ENCODE measurements at regions not wholly inside any gene's neighbourhood (a gene's known extent, or its start where the extent isn't known, plus 50 kb on each side); places are given as distances from the start of the nearest gene placed in this dataset.

GRCh38 chr2:176461809-176462670, 192.8 kb downstream of the MTX2 start:
- no peaks in the 10 kb centered on the region for H3K36me3 ChIP-seq (ENCODE audit: low read depth, low read length)
- TF ChIP-seq EZH2phosphoT487 (IDR thresholded peaks at IDR 0.05; ENCODE audit: borderline replicate concordance, low read length) (no peak), CTCF (conservative IDR thresholded peaks at IDR 0.05; ENCODE audit: low read depth, low read length) (no peak), EZH2 (IDR thresholded peaks at IDR 0.05; ENCODE audit: low read length, unreplicated experiment) (no peak)
- ChIA-PET POLR2A (ENCODE audit: unreplicated experiment) (no interaction called here), CTCF (interaction anchor here (0.5 to 0.7 kb wide), 2 partner anchors 92 to 322 kb away, joined by 3 to 6 read pairs; no protein-coding TSS in a partner anchor)
- no peaks in the 10 kb centered on the region for H3F3A ChIP-seq (ENCODE audit: low read length, unreplicated experiment)
- BruUV-seq (replicated peaks): no TSS peak
- H4K20me1 ChIP-seq (ENCODE audit: low read length): no peaks in the 10 kb centered on the region
- H3K27me3 ChIP-seq (ENCODE audit: low read length): no peaks in the 10 kb centered on the region
- no peaks in the 10 kb centered on the region for H3K79me2 ChIP-seq (ENCODE audit: low read length)
- no peaks in the 10 kb centered on the region for H3K9me2 ChIP-seq (replicated peaks; ENCODE audit: low read length)
- DNase-seq: no peak
- intact Hi-C loops (cut with micrococcal nuclease): no loop called here
- no peak overlapping the region for H3K27ac ChIP-seq (ENCODE audit: low read length)
- no peaks in the 10 kb centered on the region for H3K9me3 ChIP-seq (ENCODE audit: low read length)
- H3K9ac ChIP-seq (ENCODE audit: low read length): no peak overlapping the region
- no peak for ATAC-seq
- H2AFZ ChIP-seq (ENCODE audit: low read length): 0 out of 2 replicates have a peak overlapping the region, but pooled peaks have one; percentile 1
- H3K4me2 ChIP-seq (ENCODE audit: low read length): no peak overlapping the region
- peaks cover 10% of the 10 kb centered on the region for H3K4me1 ChIP-seq (ENCODE audit: insufficient read depth, low read length)
- H3K4me3 ChIP-seq (ENCODE audit: low read length): no peak overlapping the region

GRCh38 chr2:176463546-176463945, 194.3 kb downstream of the MTX2 start:
- intact Hi-C loops (cut with micrococcal nuclease): no loop called here
- Histone ChIP-seq H4K20me1 (ENCODE audit: low read length) (no peaks in the 10 kb centered on the region), H3K9ac (ENCODE audit: low read length) (no peak overlapping the region), H3K9me3 (ENCODE audit: low read length) (no peaks in the 10 kb centered on the region), H3F3A (ENCODE audit: low read length, unreplicated experiment) (no peaks in the 10 kb centered on the region), H3K4me3 (ENCODE audit: low read length) (no peak overlapping the region), H3K4me1 (ENCODE audit: insufficient read depth, low read length) (peaks cover 15% of the 10 kb centered on the region), H3K9me2 (replicated peaks; ENCODE audit: low read length) (no peaks in the 10 kb centered on the region), H3K27ac (ENCODE audit: low read length) (no peak overlapping the region), H3K79me2 (ENCODE audit: low read length) (no peaks in the 10 kb centered on the region), H3K27me3 (ENCODE audit: low read length) (no peaks in the 10 kb centered on the region), H3K36me3 (ENCODE audit: low read depth, low read length) (no peaks in the 10 kb centered on the region), H2AFZ (ENCODE audit: low read length) (no peak overlapping the region), H3K4me2 (ENCODE audit: low read length) (no peak overlapping the region)
- no TSS peak for BruUV-seq (replicated peaks)
- ChIA-PET CTCF (no interaction called here), POLR2A (ENCODE audit: unreplicated experiment) (no interaction called here)
- ATAC-seq (no peak), DNase-seq (no peak)
- TF ChIP-seq EZH2 (IDR thresholded peaks at IDR 0.05; ENCODE audit: low read length, unreplicated experiment) (no peak), CTCF (conservative IDR thresholded peaks at IDR 0.05; ENCODE audit: low read depth, low read length) (no peak), EZH2phosphoT487 (IDR thresholded peaks at IDR 0.05; ENCODE audit: borderline replicate concordance, low read length) (no peak)
